K562 (cell line): ENCODE measurements at regions not wholly inside any gene's neighbourhood (a gene's known extent, or its start where the extent isn't known, plus 50 kb on each side); places are given as distances from the start of the nearest gene placed in this dataset.

Experiments used
- EP400 ChIP-seq: fragments of 450-650 bp; IDR thresholded peaks from 2 replicates; pipeline ENCODE4 v1.6.1; 2017; ENCODE audit warnings: antibody characterized with exemption, mild to moderate bottlenecking, moderate library complexity
- PHF21A ChIP-seq: fragments of 450-650 bp; IDR thresholded peaks from 2 replicates; pipeline ENCODE4 v1.6.1; 2017; ENCODE audit warnings: low read depth, borderline replicate concordance
- THRAP3 ChIP-seq: fragments of 450-650 bp; IDR thresholded peaks from 2 replicates; pipeline ENCODE4 v1.6.1; 2016; ENCODE audit warnings: mild to moderate bottlenecking, inconsistent platforms, borderline replicate concordance
- ZBTB43 ChIP-seq: sonication (generic); formaldehyde crosslinking; IDR thresholded peaks from 2 replicates; pipeline ENCODE4 v1.8.0; 2023; ENCODE audit warnings: mild to moderate bottlenecking, missing genetic modification reagents
- ZNF408 ChIP-seq: fragments of 250-450 bp; sonication (Bioruptor Pico); IDR thresholded peaks from 2 replicates; pipeline ENCODE4 v1.4.0; 2020; ENCODE audit warnings: low read depth, mild to moderate bottlenecking, moderate library complexity
- ZNF699 ChIP-seq: fragments of 250-450 bp; sonication (Bioruptor Pico); IDR thresholded peaks from 2 replicates; pipeline ENCODE4 v1.8.0; 2021; ENCODE audit warnings: mild to moderate bottlenecking, moderate library complexity; ENCODE audit not compliant: insufficient replicate concordance
- ZNF75A ChIP-seq: fragments of 450-650 bp; formaldehyde crosslinking; IDR thresholded peaks from 2 replicates; pipeline ENCODE4 v1.4.0; 2020; ENCODE audit warnings: mild to moderate bottlenecking
- TF ChIP-seq, protein P1 (sequence below): fragments of 450-650 bp; IDR thresholded peaks from 2 replicates; pipeline ENCODE4 v1.6.1; 2016; ENCODE audit warnings: low read depth

DNA sequence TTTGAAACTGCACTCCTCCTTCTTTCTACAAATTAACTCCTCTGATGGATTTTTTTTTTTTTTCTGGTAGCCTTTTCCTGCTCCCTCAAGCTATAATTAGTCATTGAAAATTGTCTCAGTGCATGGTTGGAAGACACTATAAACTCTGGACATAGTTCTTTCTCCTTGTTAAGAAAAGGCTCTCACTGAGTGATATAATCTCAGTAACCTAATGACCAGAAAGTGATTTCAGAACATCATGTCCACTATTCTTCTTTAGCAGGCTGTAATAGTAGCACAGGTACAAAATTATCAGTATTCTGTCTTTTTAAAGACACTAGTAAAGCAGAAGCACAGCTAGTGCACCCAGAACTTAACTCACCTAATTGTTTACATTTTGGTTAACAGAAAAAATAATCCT lies 752.6 kb upstream of the PHF14 start (continued):
- TF ChIP-seq, protein P1, sequence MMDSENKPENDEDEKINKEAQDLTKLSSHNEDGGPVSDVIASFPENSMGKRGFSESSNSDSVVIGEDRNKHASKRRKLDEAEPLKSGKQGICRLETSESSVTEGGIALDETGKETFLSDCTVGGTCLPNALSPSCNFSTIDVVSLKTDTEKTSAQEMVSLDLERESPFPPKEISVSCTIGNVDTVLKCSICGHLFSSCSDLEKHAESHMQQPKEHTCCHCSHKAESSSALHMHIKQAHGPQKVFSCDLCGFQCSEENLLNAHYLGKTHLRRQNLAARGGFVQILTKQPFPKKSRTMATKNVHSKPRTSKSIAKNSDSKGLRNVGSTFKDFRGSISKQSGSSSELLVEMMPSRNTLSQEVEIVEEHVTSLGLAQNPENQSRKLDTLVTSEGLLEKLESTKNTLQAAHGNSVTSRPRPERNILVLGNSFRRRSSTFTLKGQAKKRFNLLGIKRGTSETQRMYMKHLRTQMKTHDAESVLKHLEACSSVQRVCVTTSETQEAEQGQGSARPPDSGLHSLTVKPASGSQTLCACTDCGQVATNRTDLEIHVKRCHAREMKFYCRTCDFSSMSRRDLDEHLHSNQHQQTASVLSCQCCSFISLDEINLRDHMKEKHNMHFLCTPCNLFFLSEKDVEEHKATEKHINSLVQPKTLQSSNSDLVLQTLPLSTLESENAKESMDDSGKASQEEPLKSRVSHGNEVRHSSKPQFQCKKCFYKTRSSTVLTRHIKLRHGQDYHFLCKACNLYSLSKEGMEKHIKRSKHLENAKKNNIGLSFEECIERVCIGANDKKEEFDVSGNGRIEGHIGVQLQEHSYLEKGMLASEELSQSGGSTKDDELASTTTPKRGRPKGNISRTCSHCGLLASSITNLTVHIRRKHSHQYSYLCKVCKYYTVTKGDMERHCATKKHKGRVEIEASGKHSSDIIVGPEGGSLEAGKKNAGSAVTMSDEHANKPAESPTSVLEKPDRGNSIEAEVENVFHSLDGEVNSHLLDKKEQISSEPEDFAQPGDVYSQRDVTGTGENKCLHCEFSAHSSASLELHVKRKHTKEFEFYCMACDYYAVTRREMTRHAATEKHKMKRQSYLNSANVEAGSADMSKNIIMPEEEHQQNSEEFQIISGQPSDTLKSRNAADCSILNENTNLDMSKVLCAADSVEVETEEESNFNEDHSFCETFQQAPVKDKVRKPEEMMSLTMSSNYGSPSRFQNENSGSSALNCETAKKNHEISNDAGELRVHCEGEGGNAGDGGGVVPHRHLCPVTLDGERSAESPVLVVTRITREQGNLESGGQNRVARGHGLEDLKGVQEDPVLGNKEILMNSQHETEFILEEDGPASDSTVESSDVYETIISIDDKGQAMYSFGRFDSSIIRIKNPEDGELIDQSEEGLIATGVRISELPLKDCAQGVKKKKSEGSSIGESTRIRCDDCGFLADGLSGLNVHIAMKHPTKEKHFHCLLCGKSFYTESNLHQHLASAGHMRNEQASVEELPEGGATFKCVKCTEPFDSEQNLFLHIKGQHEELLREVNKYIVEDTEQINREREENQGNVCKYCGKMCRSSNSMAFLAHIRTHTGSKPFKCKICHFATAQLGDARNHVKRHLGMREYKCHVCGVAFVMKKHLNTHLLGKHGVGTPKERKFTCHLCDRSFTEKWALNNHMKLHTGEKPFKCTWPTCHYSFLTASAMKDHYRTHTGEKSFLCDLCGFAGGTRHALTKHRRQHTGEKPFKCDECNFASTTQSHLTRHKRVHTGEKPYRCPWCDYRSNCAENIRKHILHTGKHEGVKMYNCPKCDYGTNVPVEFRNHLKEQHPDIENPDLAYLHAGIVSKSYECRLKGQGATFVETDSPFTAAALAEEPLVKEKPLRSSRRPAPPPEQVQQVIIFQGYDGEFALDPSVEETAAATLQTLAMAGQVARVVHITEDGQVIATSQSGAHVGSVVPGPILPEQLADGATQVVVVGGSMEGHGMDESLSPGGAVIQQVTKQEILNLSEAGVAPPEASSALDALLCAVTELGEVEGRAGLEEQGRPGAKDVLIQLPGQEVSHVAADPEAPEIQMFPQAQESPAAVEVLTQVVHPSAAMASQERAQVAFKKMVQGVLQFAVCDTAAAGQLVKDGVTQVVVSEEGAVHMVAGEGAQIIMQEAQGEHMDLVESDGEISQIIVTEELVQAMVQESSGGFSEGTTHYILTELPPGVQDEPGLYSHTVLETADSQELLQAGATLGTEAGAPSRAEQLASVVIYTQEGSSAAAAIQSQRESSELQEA = no peak
- TF ChIP-seq ZBTB43 (CRISPR knock-in tag) = no peak
- TF ChIP-seq EP400 = no peak
- no peak for TF ChIP-seq ZNF408 (CRISPR knock-in tag)
- no peak for TF ChIP-seq ZNF699 (CRISPR knock-in tag)
- TF ChIP-seq PHF21A = no peak
- no peak for TF ChIP-seq THRAP3
- TF ChIP-seq ZNF75A (CRISPR knock-in tag) = no peak
